ENCODE measurements at regions not wholly inside any gene's neighbourhood (a gene's known extent, or its start where the extent isn't known, plus 50 kb on each side); places are given as distances from the start of the nearest gene placed in this dataset.

GRCh38 chr4:138911909-138912703 is 103.5 kb upstream of the NOCT start:
- peak overlapping the region; percentile 92 for H3K27ac Mint-ChIP-seq (ENCODE audit: unreplicated experiment)
- H3K4me1 Mint-ChIP-seq (ENCODE audit: unreplicated experiment) = peaks cover 24% of the 10 kb centered on the region

GRCh38 chr4:138910914-138911336 is 104.7 kb upstream of the NOCT start:
- Mint-ChIP-seq H3K4me1 (ENCODE audit: unreplicated experiment) (peaks cover 23% of the 10 kb centered on the region), H3K27me3 (ENCODE audit: unreplicated experiment) (no peaks in the 10 kb centered on the region), H3K9me3 (ENCODE audit: unreplicated experiment) (no peaks in the 10 kb centered on the region), H3K4me3 (ENCODE audit: unreplicated experiment) (no peak overlapping the region), H3K36me3 (ENCODE audit: low read depth, unreplicated experiment) (no peaks in the 10 kb centered on the region), H3K27ac (ENCODE audit: unreplicated experiment) (peak overlapping the region; percentile 92)
- DNase-seq (ENCODE audit: low spot score) = peak; percentile 70
- TF ChIP-seq CTCF (IDR thresholded peaks at IDR 0.05; ENCODE audit: unreplicated experiment) = no peak

More at GRCh38 chr4:138911909-138912703, 103.5 kb upstream of the NOCT start:
- no peak for TF ChIP-seq CTCF (IDR thresholded peaks at IDR 0.05; ENCODE audit: unreplicated experiment)
- Mint-ChIP-seq H3K4me3 (ENCODE audit: unreplicated experiment) (no peak overlapping the region), H3K36me3 (ENCODE audit: low read depth, unreplicated experiment) (no peaks in the 10 kb centered on the region), H3K9me3 (ENCODE audit: unreplicated experiment) (no peaks in the 10 kb centered on the region), H3K27me3 (ENCODE audit: unreplicated experiment) (no peaks in the 10 kb centered on the region)
- no peak for DNase-seq (ENCODE audit: low spot score)

- no peaks in the 10 kb centered on the region for H3K27me3 Mint-ChIP-seq (ENCODE audit: unreplicated experiment)
- no peak for DNase-seq (ENCODE audit: low spot score)
- no peak for TF ChIP-seq CTCF (IDR thresholded peaks at IDR 0.05; ENCODE audit: unreplicated experiment)
- peaks cover 19% of the 10 kb centered on the region for H3K4me1 Mint-ChIP-seq (ENCODE audit: unreplicated experiment)
- no peaks in the 10 kb centered on the region for H3K9me3 Mint-ChIP-seq (ENCODE audit: unreplicated experiment)
- H3K27ac Mint-ChIP-seq (ENCODE audit: unreplicated experiment) = peak overlapping the region; percentile 92
- no peak overlapping the region for H3K4me3 Mint-ChIP-seq (ENCODE audit: unreplicated experiment)
- H3K36me3 Mint-ChIP-seq (ENCODE audit: low read depth, unreplicated experiment) = no peaks in the 10 kb centered on the region
These were observed 105.2 kb upstream of the NOCT start for GRCh38 chr4:138910195-138910913.

- Mint-ChIP-seq H3K4me3 (ENCODE audit: unreplicated experiment) (no peak overlapping the region), H3K4me1 (ENCODE audit: unreplicated experiment) (peaks cover 19% of the 10 kb centered on the region), H3K27ac (ENCODE audit: unreplicated experiment) (peak overlapping the region; percentile 92), H3K27me3 (ENCODE audit: unreplicated experiment) (no peaks in the 10 kb centered on the region), H3K9me3 (ENCODE audit: unreplicated experiment) (no peaks in the 10 kb centered on the region), H3K36me3 (ENCODE audit: low read depth, unreplicated experiment) (no peaks in the 10 kb centered on the region)
- no peak for DNase-seq (ENCODE audit: low spot score)
- no peak for TF ChIP-seq CTCF (IDR thresholded peaks at IDR 0.05; ENCODE audit: unreplicated experiment)
These were observed 106.0 kb upstream of the NOCT start for GRCh38 chr4:138909587-138909986.

- Mint-ChIP-seq H3K27me3 (ENCODE audit: unreplicated experiment) (no peaks in the 10 kb centered on the region), H3K4me3 (ENCODE audit: unreplicated experiment) (no peak overlapping the region), H3K9me3 (ENCODE audit: unreplicated experiment) (no peaks in the 10 kb centered on the region), H3K36me3 (ENCODE audit: low read depth, unreplicated experiment) (no peaks in the 10 kb centered on the region), H3K4me1 (ENCODE audit: unreplicated experiment) (peaks cover 19% of the 10 kb centered on the region), H3K27ac (ENCODE audit: unreplicated experiment) (no peak overlapping the region)
- no peak for DNase-seq (ENCODE audit: low spot score)
- TF ChIP-seq CTCF (IDR thresholded peaks at IDR 0.05; ENCODE audit: unreplicated experiment) = no peak
These were observed 107.4 kb upstream of the NOCT start for GRCh38 chr4:138908134-138908533.

All from endothelial cell (in vitro differentiated cells).